HG02610 (cell line): ENCODE measurements at regions not wholly inside any gene's neighbourhood (a gene's known extent, or its start where the extent isn't known, plus 50 kb on each side); places are given as distances from the start of the nearest gene placed in this dataset.

ENCODE experiments used
- ATAC-seq: cut with Tn5 transposase; IDR thresholded peaks from one replicate; pipeline ENCODE4 v1.9.1; 2021; ENCODE audit warnings: mild to moderate bottlenecking, moderate library complexity; ENCODE audit not compliant: unreplicated experiment

DNA sequence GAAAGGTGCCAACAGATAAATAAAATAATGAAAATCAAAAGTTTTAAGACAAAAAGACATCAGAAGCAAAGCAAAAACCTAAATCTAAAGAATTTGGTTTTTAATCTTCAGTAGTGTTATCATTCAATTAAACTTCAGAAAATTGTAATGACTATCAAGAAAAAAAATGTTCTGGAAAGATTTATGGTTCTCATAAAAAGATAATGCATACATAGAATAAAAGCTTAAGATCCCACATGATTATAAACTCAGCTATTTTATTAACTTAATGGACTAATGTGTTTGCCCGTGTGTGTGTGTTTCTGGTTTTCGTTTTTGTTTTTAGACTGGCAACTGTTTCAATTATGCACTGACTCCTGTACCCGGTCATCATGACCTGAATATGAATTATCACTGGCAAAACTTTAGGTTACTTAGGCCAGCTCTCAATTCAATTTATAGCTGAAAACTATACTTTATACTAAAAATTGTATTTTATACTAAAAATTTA, 217.5 kb upstream of the DKK2 start:
- ATAC-seq = no peak

DNA sequence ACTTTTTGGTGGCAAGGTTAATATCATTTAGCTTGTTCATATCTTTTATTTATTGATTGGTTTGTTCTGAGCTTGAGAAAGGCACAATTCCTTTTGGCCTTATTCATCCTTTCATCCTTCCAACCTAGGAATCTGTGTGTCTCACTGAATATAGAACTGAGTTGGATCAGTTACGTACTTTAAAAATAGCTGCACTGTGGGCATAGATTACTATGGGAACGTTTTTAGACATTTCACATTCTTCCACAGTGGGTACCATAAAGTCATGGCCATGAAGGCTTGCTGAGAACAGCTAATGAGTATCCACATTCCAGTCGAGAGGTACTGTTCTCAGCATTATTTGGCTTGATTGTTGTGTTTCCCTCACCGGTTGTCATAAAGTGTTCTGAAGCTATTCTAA, 217.0 kb upstream of the DKK2 start:
- ATAC-seq = no peak

DNA sequence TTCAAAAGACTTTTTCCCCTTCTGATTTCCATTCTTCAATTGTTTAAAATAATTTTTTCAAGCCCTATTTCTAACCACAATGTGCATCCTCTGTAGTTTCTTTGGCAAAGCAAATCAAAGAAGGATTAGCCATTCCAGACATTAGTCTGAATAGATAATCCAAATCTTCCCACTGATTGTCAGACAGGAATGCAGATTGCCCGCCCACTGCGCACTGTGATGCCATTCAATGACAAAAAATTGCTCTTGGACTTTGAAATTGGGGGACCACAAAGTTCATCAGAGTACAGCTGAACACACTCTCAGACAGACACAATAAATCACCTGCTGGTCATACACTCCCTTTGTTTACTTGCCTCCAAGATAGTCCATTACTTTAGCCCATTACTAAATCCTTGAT, 216.5 kb upstream of the DKK2 start:
- ATAC-seq = no peak

DNA sequence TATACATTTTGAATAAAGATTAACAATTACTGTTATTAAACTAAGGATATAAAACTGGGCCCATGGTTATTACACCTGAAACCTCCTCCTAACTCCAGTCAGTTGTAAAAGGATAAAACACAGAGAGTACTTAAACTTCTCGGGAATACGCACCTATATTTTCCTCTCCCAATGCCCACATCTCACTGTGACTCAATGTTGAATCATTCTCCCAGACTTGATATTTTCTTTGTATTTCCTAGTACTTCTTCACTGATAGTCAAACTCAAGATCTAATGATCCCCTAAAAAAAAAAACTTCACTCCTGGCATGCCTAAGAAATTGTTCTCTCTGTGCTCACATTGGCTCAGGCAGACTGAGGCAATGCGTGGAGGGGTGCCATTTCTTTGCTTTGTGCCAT, 212.5 kb upstream of the DKK2 start:
- ATAC-seq = no peak

DNA sequence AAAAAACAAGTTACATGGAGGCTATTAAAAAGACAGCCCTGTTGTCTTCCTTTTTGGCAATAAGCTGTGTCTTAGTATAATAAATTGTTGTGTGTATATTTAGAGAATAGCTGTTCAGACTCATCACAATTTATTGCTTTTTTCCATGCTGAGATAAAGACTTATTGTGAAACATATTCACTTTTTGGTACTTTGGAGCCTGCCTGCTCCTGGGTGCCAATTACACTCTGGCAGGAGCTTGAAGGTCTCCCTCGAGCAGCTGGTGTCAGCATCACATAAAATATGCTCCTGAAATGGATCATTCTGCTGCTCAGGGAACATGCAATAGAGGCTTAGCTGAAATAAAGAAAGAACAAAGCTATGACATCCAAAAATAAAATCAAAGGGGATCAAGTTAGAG, 211.6 kb upstream of the DKK2 start:
- no peak for ATAC-seq

DNA sequence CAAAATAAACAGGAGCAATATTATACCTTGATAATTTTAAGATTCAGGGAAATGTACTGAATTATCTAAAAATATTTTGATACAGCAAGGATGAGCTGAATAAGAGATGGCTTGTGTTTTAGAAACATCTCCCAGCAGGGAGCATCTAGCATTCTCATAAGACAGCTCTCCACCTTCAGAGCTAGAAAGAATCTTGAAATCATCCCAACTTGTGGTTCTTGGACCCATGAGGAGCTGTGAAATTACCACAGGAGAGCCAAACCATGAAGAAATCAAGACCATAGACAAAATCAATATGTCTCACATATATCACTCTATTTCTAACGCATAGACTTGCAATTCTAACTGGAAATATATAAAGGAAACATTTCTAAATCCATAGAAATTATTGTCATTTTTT, 210.6 kb upstream of the DKK2 start:
- no peak for ATAC-seq

DNA sequence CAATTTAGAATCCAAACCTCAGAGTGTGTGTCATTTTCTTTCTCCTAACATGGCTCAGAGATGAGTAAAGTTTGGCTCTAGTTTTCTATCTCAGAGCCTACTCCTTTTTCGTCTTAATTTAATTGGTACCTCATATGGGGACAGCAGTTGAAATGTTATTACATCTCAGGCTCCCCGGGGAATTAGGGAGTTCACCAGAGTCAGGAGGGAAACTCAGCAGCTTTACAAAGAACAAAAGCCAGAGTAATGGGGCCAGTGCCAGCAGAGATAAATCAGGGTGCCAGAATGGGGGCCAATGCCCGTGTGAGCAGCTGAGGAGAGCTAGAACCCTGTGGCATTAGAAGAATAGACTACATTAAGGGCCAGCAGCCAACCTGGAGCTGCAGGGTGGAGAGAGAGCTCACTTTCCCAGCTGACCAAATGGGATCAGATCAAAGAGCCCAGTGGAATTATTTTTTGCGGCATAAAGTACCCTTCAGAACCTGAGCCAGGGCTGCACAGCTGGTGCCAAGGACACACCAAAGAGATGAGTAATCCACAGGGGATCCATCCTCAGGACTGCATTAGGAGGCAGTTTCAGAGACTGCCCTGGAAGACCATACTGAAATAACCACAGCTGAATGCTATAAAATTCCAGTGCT, 207.1 kb upstream of the DKK2 start:
- no peak for ATAC-seq

DNA sequence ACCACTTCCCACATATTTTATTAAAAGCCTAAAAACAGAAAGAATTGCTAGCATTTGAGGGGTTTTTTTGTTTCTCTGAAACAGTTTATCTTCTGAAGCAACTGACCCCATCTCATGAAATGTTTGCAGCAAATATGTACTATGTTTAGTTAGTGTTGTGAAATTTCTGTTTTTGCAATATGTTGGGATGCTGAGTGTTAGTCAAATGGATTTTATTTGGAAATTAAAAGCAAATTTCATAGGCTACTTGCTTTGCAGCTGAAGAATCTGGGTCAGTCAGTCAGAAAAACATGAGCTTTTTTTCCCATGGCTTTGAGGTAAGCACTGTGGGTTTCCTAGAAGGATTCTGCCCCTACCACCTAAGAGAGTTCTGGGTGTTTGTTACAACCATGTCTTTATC, 184.9 kb upstream of the DKK2 start:
- no peak for ATAC-seq

DNA sequence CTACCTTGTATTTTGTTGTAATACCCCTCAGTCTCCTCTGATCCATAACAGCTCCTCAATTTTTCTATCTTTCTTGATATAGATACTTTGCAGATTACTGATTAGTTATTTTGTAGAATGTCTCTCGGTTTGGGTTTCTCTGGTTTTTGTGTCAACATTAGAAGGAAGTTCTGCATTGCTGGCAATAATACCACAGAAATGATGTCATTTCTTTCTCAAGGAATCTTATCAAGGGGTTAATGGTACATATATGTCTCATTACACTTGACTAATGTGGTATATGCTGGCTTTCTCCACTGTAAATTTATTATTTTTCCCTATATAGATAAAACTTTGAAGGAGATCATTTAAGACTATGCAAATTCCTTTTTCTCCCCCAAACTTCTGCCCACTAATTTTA, 183.6 kb upstream of the DKK2 start:
- ATAC-seq = no peak

DNA sequence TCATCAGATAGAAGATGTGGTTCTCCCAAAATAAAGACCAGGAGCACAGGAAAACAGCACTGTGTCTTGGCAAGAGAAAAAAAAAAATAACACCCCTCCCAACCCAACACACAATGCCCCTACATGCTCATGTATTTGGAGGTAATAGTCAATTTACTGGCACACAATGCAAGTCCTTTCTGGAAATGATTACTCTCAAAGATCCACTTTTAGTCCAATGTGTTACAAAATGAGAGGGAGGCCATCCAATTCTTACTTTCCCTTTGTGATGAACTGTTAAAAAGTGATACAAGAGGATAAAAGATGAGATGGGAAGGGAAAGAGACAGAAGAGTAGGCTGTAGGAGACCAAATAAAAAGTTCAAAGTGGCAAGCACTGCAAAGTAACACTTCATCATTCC, 180.3 kb upstream of the DKK2 start:
- ATAC-seq = no peak

DNA sequence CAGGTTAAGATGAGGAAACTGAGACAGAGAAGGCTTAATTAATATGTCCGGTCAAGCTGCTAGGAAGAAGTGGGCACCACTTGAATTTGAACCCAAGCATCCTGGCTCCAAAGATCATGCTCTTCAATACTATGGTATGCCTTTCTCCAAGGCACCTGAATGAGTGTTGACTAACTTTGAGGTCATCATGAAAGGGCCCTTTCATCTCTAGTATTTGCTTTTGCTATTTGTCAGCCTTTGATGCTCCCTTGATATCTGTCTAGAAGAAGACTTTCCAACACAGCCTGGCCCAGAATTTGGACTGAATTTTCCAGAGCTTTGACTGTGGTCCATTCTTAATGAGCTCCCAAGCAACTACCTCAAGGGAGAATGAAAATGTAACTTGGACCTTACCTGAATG, 179.1 kb upstream of the DKK2 start:
- no peak for ATAC-seq

DNA sequence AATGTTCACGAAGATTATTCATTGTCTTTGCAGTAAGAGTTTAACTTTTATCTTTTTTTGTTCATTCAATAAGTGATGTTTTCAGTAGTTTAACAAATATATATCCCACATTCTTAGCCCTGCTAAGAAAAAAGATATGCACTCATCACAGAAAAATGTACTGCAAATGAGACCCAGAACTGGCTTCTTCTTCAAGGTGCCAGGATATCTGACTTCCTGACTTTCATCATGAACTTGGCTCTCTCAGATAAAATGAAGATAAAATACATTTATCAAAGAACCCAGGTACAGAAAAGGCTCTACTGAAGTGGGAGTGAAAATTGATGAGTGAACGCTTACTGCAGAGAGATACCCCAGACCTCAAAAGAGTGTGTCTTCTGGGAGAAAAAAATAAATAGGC, 177.8 kb upstream of the DKK2 start:
- ATAC-seq = no peak

DNA sequence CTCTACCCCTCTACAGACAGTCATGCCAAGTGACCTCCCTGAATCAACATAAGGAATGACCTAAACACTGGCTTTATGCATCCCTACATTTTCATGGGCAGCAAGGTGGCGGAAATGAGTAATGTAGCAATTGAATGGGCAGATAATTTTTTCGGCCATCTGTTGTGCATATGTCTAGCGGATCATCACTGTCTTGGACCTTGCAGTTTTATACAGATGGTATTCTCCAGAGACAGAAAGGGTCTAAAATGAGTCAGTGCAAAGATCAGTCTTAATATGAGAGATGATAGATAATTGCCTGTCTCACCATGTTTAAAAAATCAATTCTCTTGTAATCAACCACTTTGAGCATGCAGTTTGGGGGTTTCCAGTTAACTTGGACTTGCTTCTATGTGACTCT, 177.3 kb upstream of the DKK2 start:
- ATAC-seq = no peak

DNA sequence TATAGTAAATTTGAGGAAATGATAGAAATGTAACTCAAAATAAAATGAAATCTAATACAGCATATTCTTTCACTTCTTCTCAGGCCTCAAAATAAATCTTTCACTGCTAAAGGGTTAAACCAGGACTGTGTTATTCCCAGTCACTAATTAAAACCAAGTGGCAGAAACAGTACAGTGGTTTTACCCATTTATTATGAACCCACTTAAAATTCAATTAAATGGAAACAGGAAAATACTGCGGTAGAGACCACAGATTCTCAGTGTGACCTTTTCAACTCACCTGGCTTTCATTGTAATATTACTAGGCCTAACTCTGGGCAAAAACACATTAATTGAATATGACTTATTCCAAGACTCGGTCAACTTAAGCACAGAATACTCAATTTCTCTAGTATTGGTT, 176.5 kb upstream of the DKK2 start:
- no peak for ATAC-seq

DNA sequence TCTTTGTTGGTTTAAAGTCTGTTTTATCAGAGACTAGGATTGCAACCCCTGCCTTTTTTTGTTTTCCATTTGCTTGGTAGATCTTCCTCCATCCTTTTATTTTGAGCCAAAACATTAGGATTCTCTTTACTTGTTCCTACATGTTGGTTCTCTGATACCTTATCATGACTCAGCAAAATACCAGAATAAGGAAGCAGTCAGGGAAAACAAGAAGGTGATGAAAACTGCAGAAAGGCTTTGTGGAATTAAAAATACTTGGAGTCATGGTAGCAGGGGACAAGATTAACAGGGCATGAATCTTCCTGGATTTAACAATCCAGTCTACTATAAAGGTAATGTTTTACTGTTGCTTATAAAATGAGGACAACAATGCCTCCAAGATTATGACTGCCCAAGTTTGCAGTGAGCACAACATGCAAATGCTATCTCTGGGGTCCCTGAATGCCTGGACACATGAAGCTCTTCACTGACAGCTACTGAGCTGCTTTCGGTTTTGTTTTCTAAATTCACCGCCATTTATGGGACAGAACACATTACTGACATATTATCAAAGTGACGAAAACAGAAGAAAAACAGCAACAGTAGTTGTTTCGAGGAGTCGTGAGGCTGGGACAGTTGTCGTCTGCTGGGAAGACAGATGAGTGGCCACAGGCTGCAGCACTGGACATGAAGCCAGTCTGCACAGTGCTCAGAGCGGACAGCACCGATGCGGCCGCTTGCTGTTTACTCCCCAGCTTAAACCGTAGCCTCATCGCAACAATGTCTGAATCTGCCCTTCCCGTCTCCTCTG, 174.5 kb upstream of the DKK2 start:
- no peak for ATAC-seq

DNA sequence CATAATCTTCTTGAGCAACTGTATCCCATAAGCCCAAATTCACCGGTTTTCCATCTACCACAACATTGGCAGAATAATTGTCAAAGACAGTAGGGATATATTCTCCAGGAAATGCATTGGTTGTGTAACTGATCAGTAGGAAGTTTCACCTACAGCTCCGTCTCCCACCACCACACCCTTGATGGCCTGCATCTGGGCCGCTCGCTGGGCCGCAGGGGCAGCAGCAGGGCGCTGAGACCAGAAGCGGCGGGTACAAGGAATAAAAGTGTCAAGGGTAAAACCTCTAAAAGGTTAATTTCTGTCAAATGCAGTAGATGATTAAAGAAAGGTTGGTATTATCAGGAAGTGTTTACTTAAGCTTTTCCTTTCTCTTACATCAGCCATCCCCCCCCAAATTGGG, 167.6 kb upstream of the DKK2 start:
- no peak for ATAC-seq

DNA sequence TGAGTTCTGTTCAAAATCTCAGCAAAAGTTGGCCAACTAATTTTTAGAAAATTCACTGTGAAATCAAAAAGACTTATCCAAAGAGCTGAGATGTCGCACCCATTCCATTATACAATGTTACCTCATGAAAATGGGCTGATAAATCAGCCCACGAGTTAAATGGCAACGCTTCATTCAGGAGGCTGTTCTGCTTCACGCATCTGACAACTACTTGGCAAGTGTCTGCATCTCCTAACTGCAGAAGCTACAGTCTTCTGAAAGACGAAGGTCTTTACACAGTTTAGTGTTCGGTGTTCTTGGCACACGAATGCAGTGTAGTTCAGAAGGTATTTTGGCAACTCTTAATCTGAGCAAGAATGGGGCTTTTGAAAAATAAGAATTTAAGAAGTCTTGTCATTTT, 166.6 kb upstream of the DKK2 start:
- no peak for ATAC-seq

DNA sequence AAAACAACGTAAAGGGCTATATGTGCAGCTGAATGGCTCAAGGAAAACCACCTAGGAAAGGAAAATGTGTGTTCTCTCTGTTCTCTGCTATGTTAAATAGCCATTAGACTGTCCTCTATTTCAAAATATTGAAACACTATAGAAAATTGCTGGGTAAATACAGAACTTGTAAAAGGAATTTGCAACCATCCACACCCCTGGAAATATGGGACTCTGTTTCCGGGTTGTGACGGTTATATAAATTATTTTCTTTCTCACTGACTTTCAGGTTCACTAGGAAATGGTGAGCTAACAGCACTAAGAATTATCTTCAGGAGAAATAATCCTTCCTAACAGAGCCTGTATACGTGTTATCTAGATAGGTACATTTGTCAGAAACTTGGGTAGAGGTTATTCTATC, 161.0 kb upstream of the DKK2 start:
- ATAC-seq = no peak

DNA sequence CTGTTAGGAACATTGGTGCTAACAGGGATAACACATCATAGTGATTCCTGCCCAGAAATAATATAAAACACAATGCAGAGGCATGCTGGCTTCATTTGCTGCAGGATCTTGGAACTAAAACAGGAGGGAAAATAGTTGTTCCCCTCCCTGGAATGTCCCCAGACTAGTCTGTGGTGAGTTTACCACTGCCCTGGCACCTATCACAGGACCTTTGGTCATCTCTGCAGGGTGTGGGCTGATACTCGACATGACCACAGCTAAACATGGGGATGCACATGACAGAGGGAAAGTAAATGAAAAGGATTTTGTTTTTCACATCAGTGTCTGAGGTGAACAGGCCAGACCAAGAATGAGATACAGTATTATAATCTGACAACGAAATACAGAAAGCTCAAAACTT, 160.2 kb upstream of the DKK2 start:
- ATAC-seq = no peak

DNA sequence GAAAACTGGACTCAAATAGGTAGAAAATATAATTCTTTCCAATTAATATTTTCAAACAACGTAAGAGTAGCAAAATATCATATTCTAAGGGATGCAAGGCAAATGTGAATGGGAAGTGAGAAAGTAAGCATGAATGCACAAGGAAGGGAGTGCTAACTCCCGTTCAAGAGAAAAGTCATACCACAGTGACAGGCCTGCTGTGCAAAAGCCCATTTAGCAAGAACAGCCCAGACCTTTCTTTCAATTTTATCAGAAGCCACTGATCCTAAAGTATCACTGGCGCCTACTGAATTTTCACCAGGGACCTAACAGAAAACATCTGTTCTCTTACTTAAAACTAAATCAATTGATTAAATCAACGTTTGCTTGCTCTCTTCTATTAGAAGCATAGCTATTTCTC, 157.9 kb upstream of the DKK2 start:
- ATAC-seq = no peak

DNA sequence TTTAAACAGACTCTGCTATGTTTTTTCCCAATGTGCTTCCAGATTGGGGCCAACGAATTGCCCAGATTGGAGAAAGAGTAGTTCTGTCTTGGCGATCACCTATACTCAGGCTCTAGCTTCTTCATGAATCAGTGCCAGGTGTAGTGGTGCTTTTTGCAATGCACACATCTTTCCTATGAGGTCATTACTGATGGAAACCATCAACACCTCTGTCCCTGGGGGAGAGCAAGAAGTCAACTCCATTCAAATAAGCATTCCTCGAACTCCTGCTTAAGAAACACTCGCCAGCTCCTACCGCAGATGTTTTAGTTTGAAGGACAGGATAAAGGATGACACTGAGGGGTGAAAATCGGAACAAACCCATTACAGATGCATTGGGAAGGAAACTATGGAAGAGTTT, 156.5 kb upstream of the DKK2 start:
- ATAC-seq = no peak

DNA sequence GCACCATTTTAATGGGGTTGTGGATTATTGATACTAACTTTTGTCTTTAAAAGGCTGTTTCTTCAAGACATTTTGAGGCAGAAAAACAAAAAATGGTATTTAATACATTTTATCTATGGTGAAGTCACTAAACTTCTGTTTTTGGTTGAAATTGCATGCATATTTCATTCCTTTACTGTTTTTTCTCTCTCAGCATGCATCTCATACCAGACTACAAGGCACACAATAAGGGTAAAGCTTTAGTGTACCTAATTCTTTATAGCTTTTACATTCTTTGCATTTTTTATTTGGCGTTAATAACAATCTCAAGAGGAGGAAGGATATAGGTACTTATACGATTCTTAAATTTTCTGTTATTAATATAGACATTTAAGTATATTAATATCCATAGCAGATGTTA, 151.0 kb upstream of the DKK2 start:
- no peak for ATAC-seq
